ENCODE measurements at regions not wholly inside any gene's neighbourhood (a gene's known extent, or its start where the extent isn't known, plus 50 kb on each side); places are given as distances from the start of the nearest gene placed in this dataset.

GRCh38 chr4:147207911-147208310 is 262.2 kb upstream of the TTC29 start:
- ChIA-PET POLR2A (no interaction called here), CTCF (no interaction called here)
- ATAC-seq (ENCODE audit: poor library complexity) (no peak), DNase-seq (no peak)
- peaks cover 5% of the 10 kb centered on the region for H3K27me3 Mint-ChIP-seq
- H3K36me3 ChIP-seq (ENCODE audit: insufficient read depth, low read length): no peaks in the 10 kb centered on the region
- H3K9me3 Mint-ChIP-seq: peaks cover 4% of the 10 kb centered on the region
- H3K27me3 ChIP-seq (ENCODE audit: control insufficient read depth in 1 of 2, insufficient read depth in 2 of 2, low read length in 2 of 2): no peaks in the 10 kb centered on the region
- no peaks in the 10 kb centered on the region for H3K4me1 ChIP-seq (ENCODE audit: insufficient read depth, low read length)
- H3K4me1 Mint-ChIP-seq (ENCODE audit: low read depth): no peaks in the 10 kb centered on the region
- TF ChIP-seq CTCF (IDR thresholded peaks at IDR 0.05): no peak
- H3K4me3 ChIP-seq (ENCODE audit: low read length): no peak overlapping the region
- H3K27ac Mint-ChIP-seq: no peak overlapping the region
- intact Hi-C loops (cut with DNase I, micrococcal nuclease): no loop called here
- no peak overlapping the region for H3K4me3 Mint-ChIP-seq
- no peak overlapping the region for H3K27ac ChIP-seq (ENCODE audit: low read depth in 1 of 2, low read length in 2 of 2)
- no peaks in the 10 kb centered on the region for H3K36me3 Mint-ChIP-seq (ENCODE audit: low read depth)
- no peaks in the 10 kb centered on the region for H3K9me3 ChIP-seq (ENCODE audit: control insufficient read depth in 1 of 2, insufficient read depth in 1 of 2, low read length in 2 of 2)

DNA sequence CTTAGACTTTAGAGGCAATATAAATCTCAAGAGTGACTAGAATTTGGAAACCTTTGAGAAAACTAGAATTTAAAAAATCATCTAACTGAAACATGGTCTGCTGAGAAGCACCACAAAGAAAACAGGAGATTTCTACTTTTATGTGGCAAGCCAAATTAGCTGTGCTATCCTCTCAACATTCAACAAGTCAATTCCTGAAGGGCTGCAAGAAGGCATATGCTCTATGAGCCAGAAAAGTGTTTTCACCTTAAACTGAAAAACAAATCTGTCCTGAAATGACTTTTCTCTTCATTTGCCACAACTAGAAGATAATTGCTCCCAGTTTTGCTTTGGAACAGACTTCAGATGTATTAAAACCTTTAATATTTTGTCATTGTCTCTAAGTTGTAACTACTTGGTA is 263.2 kb upstream of the EDNRA start:
- no peaks in the 10 kb centered on the region for H3K4me1 Mint-ChIP-seq (ENCODE audit: low read depth)
- POLR2A ChIA-PET: no interaction called here
- DNase-seq: no peak

GRCh38 chr4:147219145-147219544 is 261.8 kb upstream of the EDNRA start:
- no peak overlapping the region for H3K27ac ChIP-seq (ENCODE audit: low read depth in 1 of 2, low read length in 2 of 2)
- ATAC-seq (ENCODE audit: poor library complexity) (no peak), DNase-seq (no peak)
- POLR2A ChIA-PET: no interaction called here
- intact Hi-C loops (cut with DNase I, micrococcal nuclease): no loop called here
- Mint-ChIP-seq H3K4me1 (ENCODE audit: low read depth) (no peaks in the 10 kb centered on the region), H3K36me3 (ENCODE audit: low read depth) (no peaks in the 10 kb centered on the region), H3K27ac (no peak overlapping the region), H3K4me3 (no peak overlapping the region), H3K9me3 (peaks cover 4% of the 10 kb centered on the region), H3K27me3 (peaks cover 15% of the 10 kb centered on the region)
- CTCF ChIA-PET: no interaction called here
- H3K4me3 ChIP-seq (ENCODE audit: low read length): no peak overlapping the region
- no peak for TF ChIP-seq CTCF (IDR thresholded peaks at IDR 0.05)
- no peaks in the 10 kb centered on the region for H3K36me3 ChIP-seq (ENCODE audit: insufficient read depth, low read length)
- no peaks in the 10 kb centered on the region for H3K9me3 ChIP-seq (ENCODE audit: control insufficient read depth in 1 of 2, insufficient read depth in 1 of 2, low read length in 2 of 2)
- no peaks in the 10 kb centered on the region for H3K4me1 ChIP-seq (ENCODE audit: insufficient read depth, low read length)
- no peaks in the 10 kb centered on the region for H3K27me3 ChIP-seq (ENCODE audit: control insufficient read depth in 1 of 2, insufficient read depth in 2 of 2, low read length in 2 of 2)

More for the DNA sequence above, 263.2 kb upstream of the EDNRA start:
- Histone ChIP-seq H3K27ac (ENCODE audit: low read depth in 1 of 2, low read length in 2 of 2) (no peak overlapping the region), H3K4me3 (ENCODE audit: low read length) (no peak overlapping the region), H3K9me3 (ENCODE audit: control insufficient read depth in 1 of 2, insufficient read depth in 1 of 2, low read length in 2 of 2) (no peaks in the 10 kb centered on the region), H3K36me3 (ENCODE audit: insufficient read depth, low read length) (no peaks in the 10 kb centered on the region), H3K4me1 (ENCODE audit: insufficient read depth, low read length) (no peaks in the 10 kb centered on the region), H3K27me3 (ENCODE audit: control insufficient read depth in 1 of 2, insufficient read depth in 2 of 2, low read length in 2 of 2) (no peaks in the 10 kb centered on the region)
- ATAC-seq (ENCODE audit: poor library complexity): no peak
- H3K36me3 Mint-ChIP-seq (ENCODE audit: low read depth): no peaks in the 10 kb centered on the region
- H3K27me3 Mint-ChIP-seq: peaks cover 19% of the 10 kb centered on the region
- TF ChIP-seq CTCF (IDR thresholded peaks at IDR 0.05): no peak
- CTCF ChIA-PET: no interaction called here
- intact Hi-C loops (cut with DNase I, micrococcal nuclease): no loop called here
- H3K4me3 Mint-ChIP-seq: no peak overlapping the region
- no peak overlapping the region for H3K27ac Mint-ChIP-seq
- H3K9me3 Mint-ChIP-seq: peaks cover 6% of the 10 kb centered on the region
